DND-41 (cell line): ENCODE measurements at regions not wholly inside any gene's neighbourhood (a gene's known extent, or its start where the extent isn't known, plus 50 kb on each side); places are given as distances from the start of the nearest gene placed in this dataset.
"Not testable (repeated sequence)": the region's sequence is repeated elsewhere in the genome, so short reads cannot be mapped to it uniquely, and the experiment has no call there.

Experiments
- ATAC-seq: fragments of 200-7000 bp; cut with Tn5 transposase; 3 replicates; pipeline ENCODE4 v1.9.1; 2021; ENCODE audit warnings: low read depth; ENCODE audit not compliant: insufficient read depth
- DNase-seq: peaks from one replicate; pipeline ENCODE4 v3.0.0-alpha.2; 2020
- H2AFZ ChIP-seq: 2 replicates; pipeline ENCODE4 v1.6.0; 2012; ENCODE audit warnings: low read depth, low read length
- H3K27ac ChIP-seq: 2 replicates; pipeline ENCODE4 v1.5.1; 2012; ENCODE audit warnings: low read length, inconsistent platforms
- H3K27me3 ChIP-seq: fragments of 200-600 bp; sonication (generic); 2 replicates; pipeline ENCODE4 v1.6.0; 2012; ENCODE audit warnings: low read length, mild to moderate bottlenecking, inconsistent platforms; ENCODE audit not compliant: insufficient read depth, poor library complexity
- H3K36me3 ChIP-seq: 2 replicates; pipeline ENCODE4 v1.5.1; 2012; ENCODE audit warnings: low read length, inconsistent platforms; ENCODE audit not compliant: insufficient read depth
- H3K4me1 ChIP-seq: 2 replicates; pipeline ENCODE4 v1.5.1; 2012; ENCODE audit warnings: mild to moderate bottlenecking, low read length; ENCODE audit not compliant: insufficient read depth
- H3K4me2 ChIP-seq: 2 replicates; pipeline ENCODE4 v1.6.0; 2012; ENCODE audit warnings: mild to moderate bottlenecking, moderate library complexity, low read length, inconsistent platforms; ENCODE audit not compliant: insufficient read depth
- H3K4me3 ChIP-seq, 2 experiments: fragments of 200-600 bp in 1 of 2; shearing (Covaris generic) in 1 of 2; 2 replicates each; pipeline ENCODE4 v1.5.1; 2012 to 2016; ENCODE audit warnings: inconsistent platforms in 2 of 2, low read length in 2 of 2, mild to moderate bottlenecking in 2 of 2, low read depth in 1 of 2, moderate library complexity in 1 of 2
- H3K79me2 ChIP-seq: 2 replicates; pipeline ENCODE4 v1.6.0; 2012; ENCODE audit warnings: low read length, inconsistent platforms; ENCODE audit not compliant: insufficient read depth
- H3K9ac ChIP-seq: 2 replicates; pipeline ENCODE4 v1.6.0; 2012; ENCODE audit warnings: low read depth, mild to moderate bottlenecking, inconsistent platforms, low read length, moderate library complexity
- H3K9me3 ChIP-seq: 2 replicates; pipeline ENCODE4 v1.5.1; 2012; ENCODE audit warnings: low read length, moderate library complexity, mild to moderate bottlenecking, inconsistent platforms; ENCODE audit not compliant: insufficient read depth, severe bottlenecking
- H4K20me1 ChIP-seq: 2 replicates; pipeline ENCODE4 v1.6.0; 2012; ENCODE audit warnings: low read length; ENCODE audit not compliant: insufficient read depth
- TF ChIP-seq, protein P1 (sequence below): IDR thresholded peaks from 2 replicates; pipeline ENCODE4 v1.5.1; 2012; ENCODE audit warnings: borderline replicate concordance, low read length, moderate library complexity, mild to moderate bottlenecking; ENCODE audit not compliant: poor library complexity, severe bottlenecking; ENCODE audit errors: extremely low read depth

DNA sequence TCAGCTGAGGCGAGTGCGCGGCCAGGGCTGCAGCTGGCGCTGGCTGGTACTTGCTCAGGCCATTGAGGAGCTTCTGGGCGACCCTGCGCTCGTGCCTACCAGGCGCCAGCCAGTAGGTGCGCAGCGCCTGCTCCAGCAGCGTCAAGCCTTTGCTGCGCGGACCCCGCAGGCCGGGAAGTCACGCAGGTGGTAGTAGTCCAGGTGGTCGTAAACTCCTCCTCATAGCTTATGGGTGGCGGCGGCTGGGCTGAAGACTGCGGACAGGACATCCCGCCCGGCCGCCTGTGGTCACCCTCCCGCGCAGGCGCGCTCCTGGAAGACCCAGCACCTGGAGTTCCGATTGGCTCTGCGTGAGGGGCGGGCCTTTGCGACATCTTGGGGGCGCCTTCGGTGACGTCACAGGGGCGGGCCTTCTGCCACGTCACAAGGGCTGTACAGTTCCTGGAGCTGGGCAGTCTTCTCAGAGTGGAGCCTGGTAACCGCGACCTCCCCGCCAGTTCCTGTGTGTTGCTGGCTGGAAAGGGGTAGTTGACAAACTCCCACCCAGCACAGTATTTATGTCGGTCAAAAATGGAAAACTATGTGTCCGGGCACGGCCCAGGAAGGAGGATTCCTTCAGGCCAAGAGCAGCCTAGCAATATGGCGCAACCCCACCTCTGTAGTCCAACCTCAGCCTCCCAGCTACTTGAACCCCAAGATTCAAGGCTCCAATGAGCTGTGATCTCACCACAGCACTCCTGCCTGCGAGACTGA is 102.2 kb upstream of the VKORC1L1 start:
- DNase-seq (peak; percentile 93), ATAC-seq (peak; percentile 92)
- Histone ChIP-seq H3K4me3 (peak overlapping the region; percentile 83 to 100), H3K4me2 (peak overlapping the region; percentile 73), H2AFZ (peak overlapping the region; percentile 99), H3K9ac (peak overlapping the region; percentile 74), H3K27ac (peak overlapping the region; percentile 87)
- H3K4me1 ChIP-seq, H3K9me3 ChIP-seq, H3K36me3 ChIP-seq, H4K20me1 ChIP-seq, H3K27me3 ChIP-seq, H3K79me2 ChIP-seq: not testable (repeated sequence)
- TF ChIP-seq, protein P1, sequence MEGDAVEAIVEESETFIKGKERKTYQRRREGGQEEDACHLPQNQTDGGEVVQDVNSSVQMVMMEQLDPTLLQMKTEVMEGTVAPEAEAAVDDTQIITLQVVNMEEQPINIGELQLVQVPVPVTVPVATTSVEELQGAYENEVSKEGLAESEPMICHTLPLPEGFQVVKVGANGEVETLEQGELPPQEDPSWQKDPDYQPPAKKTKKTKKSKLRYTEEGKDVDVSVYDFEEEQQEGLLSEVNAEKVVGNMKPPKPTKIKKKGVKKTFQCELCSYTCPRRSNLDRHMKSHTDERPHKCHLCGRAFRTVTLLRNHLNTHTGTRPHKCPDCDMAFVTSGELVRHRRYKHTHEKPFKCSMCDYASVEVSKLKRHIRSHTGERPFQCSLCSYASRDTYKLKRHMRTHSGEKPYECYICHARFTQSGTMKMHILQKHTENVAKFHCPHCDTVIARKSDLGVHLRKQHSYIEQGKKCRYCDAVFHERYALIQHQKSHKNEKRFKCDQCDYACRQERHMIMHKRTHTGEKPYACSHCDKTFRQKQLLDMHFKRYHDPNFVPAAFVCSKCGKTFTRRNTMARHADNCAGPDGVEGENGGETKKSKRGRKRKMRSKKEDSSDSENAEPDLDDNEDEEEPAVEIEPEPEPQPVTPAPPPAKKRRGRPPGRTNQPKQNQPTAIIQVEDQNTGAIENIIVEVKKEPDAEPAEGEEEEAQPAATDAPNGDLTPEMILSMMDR: peak; percentile 33

GRCh38 chr7:65771226-65771569 is 101.7 kb upstream of the VKORC1L1 start:
- not testable (repeated sequence) for H3K4me1 ChIP-seq, H3K27me3 ChIP-seq, H3K79me2 ChIP-seq, H3K36me3 ChIP-seq, DNase-seq, ATAC-seq, H3K9me3 ChIP-seq, H4K20me1 ChIP-seq
- H3K9ac ChIP-seq: peak overlapping the region; percentile 74
- H2AFZ ChIP-seq: peak overlapping the region; percentile 99
- peak overlapping the region; percentile 87 for H3K27ac ChIP-seq
- peak overlapping the region; percentile 83 to 100 for H3K4me3 ChIP-seq
- peak overlapping the region; percentile 73 for H3K4me2 ChIP-seq

DNA sequence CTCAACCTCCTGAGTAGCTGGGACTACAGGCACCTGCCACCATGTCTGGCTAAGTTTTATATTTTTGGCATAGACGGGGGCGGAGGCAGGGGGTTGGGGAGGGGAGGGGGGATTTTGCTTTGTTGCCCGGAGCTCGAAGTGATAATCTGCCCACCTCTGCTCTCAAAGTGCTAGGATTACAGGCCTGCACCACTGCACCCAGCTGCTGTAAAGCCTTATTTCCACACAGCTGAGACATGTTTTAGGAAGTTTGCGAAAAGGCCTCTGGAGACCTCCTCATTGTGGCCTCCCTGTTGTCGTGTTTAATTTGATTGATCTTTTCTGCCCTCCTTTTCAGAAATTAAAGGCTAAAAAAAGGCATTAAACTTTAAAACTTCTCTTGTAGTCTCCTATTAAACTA is 96.2 kb upstream of the VKORC1L1 start:
- H3K27ac ChIP-seq, H3K79me2 ChIP-seq, H3K9me3 ChIP-seq, H3K4me3 ChIP-seq, DNase-seq, H3K9ac ChIP-seq, H4K20me1 ChIP-seq, ATAC-seq, H2AFZ ChIP-seq, H3K27me3 ChIP-seq, H3K36me3 ChIP-seq, H3K4me1 ChIP-seq, H3K4me2 ChIP-seq: not testable (repeated sequence)

DNA sequence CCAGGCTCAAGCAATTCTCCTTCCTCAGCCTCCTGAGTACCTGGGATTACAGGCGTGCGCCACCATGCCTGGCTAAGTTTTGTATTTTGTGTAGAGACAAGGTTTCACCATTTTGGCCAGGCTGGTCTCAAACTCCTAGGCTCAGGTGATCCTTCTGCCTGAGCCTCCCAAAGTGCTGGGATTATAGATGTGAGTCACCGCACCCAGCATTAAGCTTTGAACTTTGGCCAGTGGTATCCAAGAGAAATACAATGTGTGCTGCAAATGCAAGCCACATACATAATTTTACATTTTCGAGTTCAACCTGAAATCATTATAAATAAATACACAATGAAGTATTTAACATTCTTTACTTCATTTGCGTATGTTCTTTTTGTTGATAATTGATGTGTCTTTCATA is 82.9 kb upstream of the VKORC1L1 start:
- not testable (repeated sequence) for ATAC-seq, H3K9me3 ChIP-seq, H3K27me3 ChIP-seq, DNase-seq, H3K9ac ChIP-seq, H3K4me1 ChIP-seq, H2AFZ ChIP-seq, H3K79me2 ChIP-seq, H4K20me1 ChIP-seq, H3K4me2 ChIP-seq, H3K27ac ChIP-seq, H3K4me3 ChIP-seq, H3K36me3 ChIP-seq

- H3K4me1 ChIP-seq, H3K79me2 ChIP-seq, ATAC-seq, H3K4me2 ChIP-seq, H3K27ac ChIP-seq, H2AFZ ChIP-seq, H3K9ac ChIP-seq, H3K4me3 ChIP-seq, H4K20me1 ChIP-seq, H3K9me3 ChIP-seq, H3K36me3 ChIP-seq, DNase-seq, H3K27me3 ChIP-seq: not testable (repeated sequence)
These were observed 81.1 kb upstream of the VKORC1L1 start for GRCh38 chr7:65791788-65792187.

- not testable (repeated sequence) for DNase-seq, H3K79me2 ChIP-seq, H3K27ac ChIP-seq, H3K4me1 ChIP-seq, H3K36me3 ChIP-seq, H3K27me3 ChIP-seq, H3K9ac ChIP-seq, H4K20me1 ChIP-seq, H3K9me3 ChIP-seq, ATAC-seq, H3K4me3 ChIP-seq, H3K4me2 ChIP-seq, H2AFZ ChIP-seq
These were observed 80.1 kb upstream of the VKORC1L1 start for GRCh38 chr7:65792726-65793125.

GRCh38 chr7:65794671-65795391 is 78.0 kb upstream of the VKORC1L1 start:
- ATAC-seq, H2AFZ ChIP-seq, H3K9ac ChIP-seq, H3K4me1 ChIP-seq, H3K27ac ChIP-seq, H3K4me2 ChIP-seq, H4K20me1 ChIP-seq, H3K36me3 ChIP-seq, H3K27me3 ChIP-seq, DNase-seq, H3K9me3 ChIP-seq, H3K79me2 ChIP-seq, H3K4me3 ChIP-seq: not testable (repeated sequence)
